ENCODE measurements at regions not wholly inside any gene's neighbourhood (a gene's known extent, or its start where the extent isn't known, plus 50 kb on each side); places are given as distances from the start of the nearest gene placed in this dataset.

DNA sequence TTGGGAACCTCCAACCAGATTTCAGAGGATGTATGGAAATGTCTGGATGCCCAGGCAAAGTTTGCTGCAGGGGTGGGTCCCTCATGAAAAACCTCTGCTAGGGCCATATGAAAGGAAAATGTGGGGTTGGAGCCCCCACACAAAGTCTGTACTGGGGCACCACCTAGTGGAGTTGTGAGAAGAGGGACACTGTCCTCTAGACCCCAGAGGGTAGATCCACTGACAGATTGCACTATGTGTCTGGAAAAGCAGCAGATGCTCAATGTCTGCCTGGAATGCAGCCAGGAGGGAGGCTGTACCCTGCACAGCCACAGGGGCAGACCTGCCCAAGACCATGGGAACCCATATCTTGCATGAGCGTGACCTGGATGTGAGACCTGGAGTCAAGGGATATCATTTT, 573.7 kb upstream of the NXPH2 start:
- Histone ChIP-seq H3K4me2 (ENCODE audit: insufficient read depth, low read length) (no peak overlapping the region), H3K9me1 (replicated peaks; ENCODE audit: control insufficient read depth, extremely low read depth, insufficient read depth, low read length) (no peaks in the 10 kb centered on the region), H3K36me3 (ENCODE audit: control insufficient read depth in 2 of 2, extremely low read depth in 1 of 2, insufficient read depth in 2 of 2, low read length in 2 of 2) (no peaks in the 10 kb centered on the region), H3K4me1 (ENCODE audit: control insufficient read depth, extremely low read depth, insufficient read depth, low read length) (no peaks in the 10 kb centered on the region), H3K4me3 (replicated peaks in 1 of 3; ENCODE audit: insufficient read depth in 1 of 3, low read depth in 1 of 3, low read length in 3 of 3) (no peak overlapping the region), H3K9ac (replicated peaks; ENCODE audit: extremely low read depth, insufficient read depth, low read length) (no peak overlapping the region), H4K20me1 (replicated peaks; ENCODE audit: control insufficient read depth, extremely low read depth, insufficient read depth, low read length) (no peaks in the 10 kb centered on the region), H3K27me3 (ENCODE audit: control insufficient read depth in 2 of 2, insufficient read depth in 2 of 2, low read length in 2 of 2) (no peaks in the 10 kb centered on the region), H3K9me3 (replicated peaks; ENCODE audit: control insufficient read depth, insufficient read depth, low read length) (peaks cover 4% of the 10 kb centered on the region), H2AFZ (ENCODE audit: low read depth, low read length) (no peak overlapping the region), H3K27ac (ENCODE audit: insufficient read depth, low read depth, low read length) (no peak overlapping the region), H3K79me2 (ENCODE audit: control insufficient read depth, insufficient read depth, low read length) (no peaks in the 10 kb centered on the region)
- no TSS peak for BruUV-seq (replicated peaks)
- intact Hi-C loops (cut with micrococcal nuclease) (no loop called here), dilution Hi-C loops (cut with MboI; ENCODE audit: extremely low pct_ligation_motif_present, low sequenced_read_pairs) (no loop called here)
- ChIA-PET POLR2A (no interaction called here), CTCF (no interaction called here)
- no peak for TF ChIP-seq POLR2AphosphoS5 (IDR thresholded peaks at IDR 0.05; ENCODE audit: insufficient read depth, low read depth, low read length)
- TF ChIP-seq EZH2 (IDR thresholded peaks at IDR 0.05; ENCODE audit: borderline replicate concordance, low read depth, low read length, severe bottlenecking), result no peak
- TF ChIP-seq JUN (IDR thresholded peaks at IDR 0.05; ENCODE audit: borderline replicate concordance, insufficient read depth, insufficient read length, low read depth), result no peak
- no peak for TF ChIP-seq MYC (IDR thresholded peaks at IDR 0.05; ENCODE audit: low read depth, low read length)
- TF ChIP-seq FOS (IDR thresholded peaks at IDR 0.05; ENCODE audit: borderline replicate concordance, insufficient read depth, low read length), result no peak
- TF ChIP-seq, protein P1, sequence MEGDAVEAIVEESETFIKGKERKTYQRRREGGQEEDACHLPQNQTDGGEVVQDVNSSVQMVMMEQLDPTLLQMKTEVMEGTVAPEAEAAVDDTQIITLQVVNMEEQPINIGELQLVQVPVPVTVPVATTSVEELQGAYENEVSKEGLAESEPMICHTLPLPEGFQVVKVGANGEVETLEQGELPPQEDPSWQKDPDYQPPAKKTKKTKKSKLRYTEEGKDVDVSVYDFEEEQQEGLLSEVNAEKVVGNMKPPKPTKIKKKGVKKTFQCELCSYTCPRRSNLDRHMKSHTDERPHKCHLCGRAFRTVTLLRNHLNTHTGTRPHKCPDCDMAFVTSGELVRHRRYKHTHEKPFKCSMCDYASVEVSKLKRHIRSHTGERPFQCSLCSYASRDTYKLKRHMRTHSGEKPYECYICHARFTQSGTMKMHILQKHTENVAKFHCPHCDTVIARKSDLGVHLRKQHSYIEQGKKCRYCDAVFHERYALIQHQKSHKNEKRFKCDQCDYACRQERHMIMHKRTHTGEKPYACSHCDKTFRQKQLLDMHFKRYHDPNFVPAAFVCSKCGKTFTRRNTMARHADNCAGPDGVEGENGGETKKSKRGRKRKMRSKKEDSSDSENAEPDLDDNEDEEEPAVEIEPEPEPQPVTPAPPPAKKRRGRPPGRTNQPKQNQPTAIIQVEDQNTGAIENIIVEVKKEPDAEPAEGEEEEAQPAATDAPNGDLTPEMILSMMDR (IDR thresholded peaks at IDR 0.05; ENCODE audit: extremely low read depth in 1 of 2, insufficient read depth in 1 of 2, low read depth in 1 of 2, low read length in 2 of 2), result no peak
- TF ChIP-seq GATA2 (IDR thresholded peaks at IDR 0.05; ENCODE audit: insufficient read depth, insufficient read length, low read depth, low read length), result no peak
- TF ChIP-seq POLR2A (IDR thresholded peaks at IDR 0.05; ENCODE audit: low read depth, low read length), result no peak
- TF ChIP-seq, protein P2, sequence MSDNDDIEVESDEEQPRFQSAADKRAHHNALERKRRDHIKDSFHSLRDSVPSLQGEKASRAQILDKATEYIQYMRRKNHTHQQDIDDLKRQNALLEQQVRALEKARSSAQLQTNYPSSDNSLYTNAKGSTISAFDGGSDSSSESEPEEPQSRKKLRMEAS (IDR thresholded peaks at IDR 0.05; ENCODE audit: insufficient read depth, insufficient read length), result no peak
- FAIRE-seq (no peak), DNase-seq (ENCODE audit: low read depth, low spot score) (no peak)
